H9 (cell line): ENCODE measurements at regions not wholly inside any gene's neighbourhood (a gene's known extent, or its start where the extent isn't known, plus 50 kb on each side); places are given as distances from the start of the nearest gene placed in this dataset.

ENCODE experiments used
- DNase-seq: peaks from one replicate; pipeline ENCODE4 v3.0.0-alpha.2; 2017
- H2AFZ ChIP-seq: one replicate; pipeline ENCODE4 v1.6.1; 2013; ENCODE audit warnings: mild to moderate bottlenecking, low read length, control low read depth, moderate library complexity
- H2AK5ac ChIP-seq: 2 replicates; pipeline ENCODE4 v1.6.1; 2013; ENCODE audit warnings: low read length, control low read depth, mixed read lengths; ENCODE audit not compliant: insufficient read length
- H2BK120ac ChIP-seq: one replicate; pipeline ENCODE4 v1.6.1; 2013; ENCODE audit warnings: low read depth, mild to moderate bottlenecking, low read length, control low read depth, inconsistent platforms; ENCODE audit not compliant: poor library complexity, severe bottlenecking
- H2BK12ac ChIP-seq: 2 replicates; pipeline ENCODE4 v1.6.1; 2013; ENCODE audit warnings: low read length, control low read depth, mixed read lengths, low read depth; ENCODE audit not compliant: insufficient read length
- H2BK15ac ChIP-seq: 2 replicates; pipeline ENCODE4 v1.6.1; 2013; ENCODE audit warnings: low read depth, low read length, control low read depth
- H2BK20ac ChIP-seq: one replicate; pipeline ENCODE4 v1.6.1; 2013; ENCODE audit warnings: low read depth, mild to moderate bottlenecking, low read length, control low read depth, inconsistent platforms; ENCODE audit not compliant: poor library complexity, severe bottlenecking
- H2BK5ac ChIP-seq: 2 replicates; pipeline ENCODE4 v1.6.1; 2013; ENCODE audit warnings: low read length, control low read depth, mixed read lengths; ENCODE audit not compliant: insufficient read length
- H3K14ac ChIP-seq: 2 replicates; pipeline ENCODE4 v1.6.1; 2013; ENCODE audit warnings: low read length, control low read depth; ENCODE audit not compliant: insufficient read depth
- H3K18ac ChIP-seq: 2 replicates; pipeline ENCODE4 v1.6.1; 2013; ENCODE audit warnings: low read depth, mild to moderate bottlenecking, mixed read lengths, low read length, control low read depth; ENCODE audit not compliant: insufficient read length
- H3K23ac ChIP-seq: 2 replicates; pipeline ENCODE4 v1.6.1; 2013; ENCODE audit warnings: low read length, control low read depth, mixed read lengths, low read depth; ENCODE audit not compliant: insufficient read length
- H3K23me2 ChIP-seq: 2 replicates; pipeline ENCODE4 v1.6.1; 2013; ENCODE audit warnings: low read depth, mild to moderate bottlenecking, mixed read lengths, low read length, control low read depth; ENCODE audit not compliant: insufficient read length, poor library complexity, severe bottlenecking
- H3K27ac ChIP-seq: 2 replicates; pipeline ENCODE4 v1.5.1; 2013; ENCODE audit warnings: low read length, control low read depth, mixed read lengths, low read depth; ENCODE audit not compliant: insufficient read length
- H3K27me3 ChIP-seq: 2 replicates; pipeline ENCODE4 v1.6.1; 2013; ENCODE audit warnings: low read length, control low read depth, inconsistent platforms; ENCODE audit not compliant: insufficient read depth
- H3K4ac ChIP-seq: 2 replicates; pipeline ENCODE4 v1.6.1; 2013; ENCODE audit warnings: low read depth, mild to moderate bottlenecking, control low read depth, inconsistent platforms, low read length, moderate library complexity
- H3K4me1 ChIP-seq: 2 replicates; pipeline ENCODE4 v1.6.1; 2013; ENCODE audit warnings: low read length, control low read depth, inconsistent platforms; ENCODE audit not compliant: insufficient read depth
- H3K4me2 ChIP-seq: 2 replicates; pipeline ENCODE4 v1.6.1; 2013; ENCODE audit warnings: low read length, control low read depth, mixed read lengths; ENCODE audit not compliant: insufficient read length, insufficient read depth
- H3K56ac ChIP-seq: 2 replicates; pipeline ENCODE4 v1.6.1; 2013; ENCODE audit warnings: low read depth, mild to moderate bottlenecking, mixed read lengths, low read length, control low read depth; ENCODE audit not compliant: insufficient read length
- H3K79me1 ChIP-seq: 2 replicates; pipeline ENCODE4 v1.6.1; 2013; ENCODE audit warnings: low read depth, mild to moderate bottlenecking, moderate library complexity, low read length, control low read depth, inconsistent platforms; ENCODE audit not compliant: insufficient read depth, poor library complexity, severe bottlenecking
- H3K79me2 ChIP-seq: 2 replicates; pipeline ENCODE4 v1.6.1; 2013; ENCODE audit warnings: low read length, control low read depth, inconsistent platforms; ENCODE audit not compliant: insufficient read depth
- H3K9ac ChIP-seq: 2 replicates; pipeline ENCODE4 v1.6.1; 2013; ENCODE audit warnings: low read length, control low read depth, mixed read lengths; ENCODE audit not compliant: insufficient read length; ENCODE audit errors: extremely low read depth
- H3K9me3 ChIP-seq: one replicate; pipeline ENCODE4 v1.6.1; 2013; ENCODE audit warnings: low read depth, low read length, inconsistent platforms; ENCODE audit not compliant: control insufficient read depth
- H3T11ph ChIP-seq: one replicate; pipeline ENCODE4 v1.6.1; 2013; ENCODE audit warnings: mild to moderate bottlenecking, low read length, control low read depth, inconsistent platforms
- H4K20me1 ChIP-seq: one replicate; pipeline ENCODE4 v1.6.1; 2013; ENCODE audit not compliant: control insufficient read depth, insufficient read length, insufficient read depth
- H4K5ac ChIP-seq: 2 replicates; pipeline ENCODE4 v1.6.1; 2013; ENCODE audit warnings: low read depth, mild to moderate bottlenecking, mixed read lengths, low read length, control low read depth; ENCODE audit not compliant: insufficient read length
- H4K8ac ChIP-seq: replicated peaks from 2 replicates; pipeline ENCODE4 v1.6.1; 2013; ENCODE audit warnings: low read length, control low read depth, mixed read lengths, low read depth; ENCODE audit not compliant: insufficient read length
- H4K91ac ChIP-seq: 2 replicates; pipeline ENCODE4 v1.6.1; 2013; ENCODE audit warnings: low read depth, mild to moderate bottlenecking, moderate library complexity, mixed read lengths, low read length, control low read depth; ENCODE audit not compliant: insufficient read length
- H3K27ac Mint-ChIP-seq, 3 experiments: 2 replicates in 2 of 3; 3 replicates in 1 of 3; pipeline ENCODE4 v1.8.0; 2020 to 2021; ENCODE audit warnings: mixed read lengths in 3 of 3, mild to moderate bottlenecking in 1 of 3, moderate library complexity in 1 of 3
- H3K27me3 Mint-ChIP-seq: 2 replicates; pipeline ENCODE4 v1.8.0; 2021; ENCODE audit warnings: low read depth, mild to moderate bottlenecking, moderate library complexity, mixed read lengths
- H3K36me3 Mint-ChIP-seq, 3 experiments: 2 replicates in 2 of 3; 3 replicates in 1 of 3; pipeline ENCODE4 v1.8.0; 2020 to 2021; ENCODE audit warnings: low read depth in 3 of 3, mixed read lengths in 3 of 3; ENCODE audit not compliant: insufficient read depth in 1 of 3
- H3K4me1 Mint-ChIP-seq, 2 experiments: 2 replicates each; pipeline ENCODE4 v1.8.0; 2020; ENCODE audit warnings: mixed read lengths in 2 of 2
- H3K4me3 Mint-ChIP-seq, 2 experiments: 2 replicates in 1 of 2; 3 replicates in 1 of 2; pipeline ENCODE4 v1.8.0; 2020 to 2021; ENCODE audit warnings: mild to moderate bottlenecking in 2 of 2, mixed read lengths in 2 of 2, moderate library complexity in 1 of 2
- H3K9me3 Mint-ChIP-seq, 2 experiments: 2 replicates in 1 of 2; 3 replicates in 1 of 2; pipeline ENCODE4 v1.8.0; 2020; ENCODE audit warnings: mild to moderate bottlenecking in 2 of 2, mixed read lengths in 2 of 2, moderate library complexity in 1 of 2
- WGBS: extraction: QIAGEN DNeasy Blood & Tissue Kit; methylation state at CpG from one replicate; pipeline ENCODE4 v1.1.7; 2013; ENCODE audit warnings: missing lambda C conversion rate, low lambda C conversion rate, mixed read lengths; ENCODE audit not compliant: insufficient read length; ENCODE audit errors: extremely low coverage; 5-methylcytosine and 5-hydroxymethylcytosine counted together
- TF ChIP-seq, protein P1 (sequence below): fragments of 200-600 bp; sonication (generic); conservative IDR thresholded peaks from 3 replicates; pipeline ENCODE4 v1.8.0; 2021; ENCODE audit warnings: antibody characterized with exemption, mild to moderate bottlenecking

DNA sequence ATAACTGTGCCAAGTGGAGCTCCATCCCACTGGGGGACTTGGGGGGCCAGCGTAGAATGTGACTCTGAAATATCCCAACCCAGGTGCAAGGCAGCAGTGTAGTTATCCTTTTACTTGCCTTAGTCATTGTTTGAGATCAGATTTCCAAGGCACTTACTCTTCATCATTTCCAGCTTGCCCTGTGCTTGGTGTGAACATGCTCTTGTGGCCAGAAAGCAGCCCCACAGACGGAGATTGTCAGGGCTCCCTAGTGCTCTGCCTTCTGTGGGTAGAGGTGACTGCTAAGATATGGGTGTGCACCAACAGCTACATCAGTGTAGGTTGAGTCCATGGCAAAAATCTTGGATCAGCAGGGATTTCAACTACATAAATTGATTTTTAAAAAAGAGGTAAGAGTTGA, 2010.0 kb upstream of the PIK3C3 start:
- H3K4me1 ChIP-seq: peaks cover 5% of the 10 kb centered on the region; the same call in 1 of the 2 replicates
- no peak overlapping the region for H2AK5ac ChIP-seq
- H3K4me1 Mint-ChIP-seq: peaks cover 13 to 16% of the 10 kb centered on the region in 2 experiments
- no peak overlapping the region for H3T11ph ChIP-seq
- H4K20me1 ChIP-seq: no peaks in the 10 kb centered on the region
- no peak overlapping the region for H3K4ac ChIP-seq
- TF ChIP-seq, protein P1, sequence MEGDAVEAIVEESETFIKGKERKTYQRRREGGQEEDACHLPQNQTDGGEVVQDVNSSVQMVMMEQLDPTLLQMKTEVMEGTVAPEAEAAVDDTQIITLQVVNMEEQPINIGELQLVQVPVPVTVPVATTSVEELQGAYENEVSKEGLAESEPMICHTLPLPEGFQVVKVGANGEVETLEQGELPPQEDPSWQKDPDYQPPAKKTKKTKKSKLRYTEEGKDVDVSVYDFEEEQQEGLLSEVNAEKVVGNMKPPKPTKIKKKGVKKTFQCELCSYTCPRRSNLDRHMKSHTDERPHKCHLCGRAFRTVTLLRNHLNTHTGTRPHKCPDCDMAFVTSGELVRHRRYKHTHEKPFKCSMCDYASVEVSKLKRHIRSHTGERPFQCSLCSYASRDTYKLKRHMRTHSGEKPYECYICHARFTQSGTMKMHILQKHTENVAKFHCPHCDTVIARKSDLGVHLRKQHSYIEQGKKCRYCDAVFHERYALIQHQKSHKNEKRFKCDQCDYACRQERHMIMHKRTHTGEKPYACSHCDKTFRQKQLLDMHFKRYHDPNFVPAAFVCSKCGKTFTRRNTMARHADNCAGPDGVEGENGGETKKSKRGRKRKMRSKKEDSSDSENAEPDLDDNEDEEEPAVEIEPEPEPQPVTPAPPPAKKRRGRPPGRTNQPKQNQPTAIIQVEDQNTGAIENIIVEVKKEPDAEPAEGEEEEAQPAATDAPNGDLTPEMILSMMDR: no peak
- no peak overlapping the region for H4K5ac ChIP-seq
- 0 out of 7 replicates have a peak, but pooled peaks cover 0 to 3% (median 0%) of the 10 kb centered on the region in 3 experiments for H3K36me3 Mint-ChIP-seq
- no peak overlapping the region for H3K27ac ChIP-seq
- H4K8ac ChIP-seq: no peak overlapping the region
- no peak overlapping the region for H2BK20ac ChIP-seq
- no peaks in the 10 kb centered on the region for H3K79me2 ChIP-seq
- no peak for DNase-seq
- no peak overlapping the region for H3K27ac Mint-ChIP-seq
- H3K14ac ChIP-seq: no peak overlapping the region
- no peak overlapping the region for H3K9ac ChIP-seq
- no CpG with 5 or more reads among the region's 2 CpGs for WGBS
- no peak overlapping the region for H2AFZ ChIP-seq
- H3K9me3 Mint-ChIP-seq: no peaks in the 10 kb centered on the region
- no peaks in the 10 kb centered on the region for H3K27me3 ChIP-seq
- H4K91ac ChIP-seq: no peak overlapping the region
- H2BK120ac ChIP-seq: no peak overlapping the region
- H3K9me3 ChIP-seq: no peaks in the 10 kb centered on the region
- H3K18ac ChIP-seq: no peak overlapping the region
- H3K79me1 ChIP-seq: no peaks in the 10 kb centered on the region
- no peak overlapping the region for H2BK5ac ChIP-seq
- H3K4me3 Mint-ChIP-seq: no peak overlapping the region
- H3K23ac ChIP-seq: no peak overlapping the region
- H2BK15ac ChIP-seq: no peak overlapping the region
- no peak overlapping the region for H3K4me2 ChIP-seq
- H2BK12ac ChIP-seq: no peak overlapping the region
- no peak overlapping the region for H3K56ac ChIP-seq
- H3K27me3 Mint-ChIP-seq: no peaks in the 10 kb centered on the region
- H3K23me2 ChIP-seq: no peaks in the 10 kb centered on the region
